Pancreas (tissue), 10 donors: ENCODE measurements at regions not wholly inside any gene's neighbourhood (a gene's known extent, or its start where the extent isn't known, plus 50 kb on each side); places are given as distances from the start of the nearest gene placed in this dataset.
"Not testable (repeated sequence)": the region's sequence is repeated elsewhere in the genome, so short reads cannot be mapped to it uniquely, and the experiment has no call there.

Experiments
- ATAC-seq, 4 donors: fragments of 200-7000 bp; cut with Tn5 transposase; one replicate each; pipeline versions ENCODE4 v1.8.0 to v1.9.1; 2020; ENCODE audit warnings: mild to moderate bottlenecking in 4 of 4, moderate library complexity in 4 of 4
- DNase-seq, 6 donors: peaks; one replicate each; pipeline ENCODE4 v3.0.0-alpha.2; 2020
- FAIRE-seq: peaks from 2 replicates; lab custom pipeline; 2012; peaks lifted over from hg19 to GRCh38; lab: Jason Lieb, UNC
- H3K27ac ChIP-seq, 4 donors: fragments of 200-600 bp; sonication (generic); 1 replicate in 3 of 4; 2 replicates in 1 of 4; pipeline versions ENCODE4 v1.5.0 to v1.8.0; 2020
- H3K27me3 ChIP-seq, 4 donors: fragments of 200-600 bp; one replicate each; pipeline ENCODE4 v1.8.0; 2021
- H3K36me3 ChIP-seq, 3 donors: fragments of 200-600 bp; sonication (generic) in 1 of 3; one replicate each; pipeline versions ENCODE4 v1.5.0 to v1.8.0; 2020 to 2021
- H3K4me1 ChIP-seq, 3 donors: fragments of 200-600 bp; one replicate each; pipeline ENCODE4 v1.8.0; 2021
- H3K4me3 ChIP-seq, 4 donors: fragments of 200-600 bp; sonication (generic) in 2 of 4; one replicate each; pipeline versions ENCODE4 v1.5.0 to v1.8.0; 2020 to 2021
- H3K9me3 ChIP-seq, 4 donors: fragments of 200-600 bp; one replicate each; pipeline ENCODE4 v1.8.0; 2021
- WGBS, 2 donors: extraction: QIAGEN DNeasy Blood & Tissue Kit; methylation state at CpG; one replicate each; pipeline ENCODE4 v1.1.7; 2013; 5-methylcytosine and 5-hydroxymethylcytosine counted together
- intact Hi-C, 3 donors: fragments of 100-400 bp; cut with DNase I; formaldehyde crosslinking; loops; one replicate each; pipeline versions ENCODE4 v1.11.1 to v1.14.2; 2022
- TF ChIP-seq, protein P1 (sequence below), 4 donors: fragments of 200-600 bp; sonication (generic) in 3 of 4; IDR thresholded peaks; one replicate each; pipeline versions ENCODE4 v1.5.0 to v1.8.0; 2021; ENCODE audit warnings: antibody characterized with exemption in 4 of 4
- donor health status: healthy with polysubstance abuse.
- donor health status: DM: no; HTN: no; CAD: no; lungs with moderate emphysema.
- donor health status: DM: no; HTN: no; CAD: no.
- donor health status: control.
- donor health status: control.
- donor health status: Bipolar disorder and iron deficiency.
- donor health status: DM: yes; HTN: yes; CAD: no.
- donor health status: DM: no; HTN: no; CAD: no.
- donor health status: DM: no; HTN: no; CAD: no.
- donor health status: DM: yes; HTN: yes; CAD: no.

GRCh38 chrX:122279746-122280145 lies 904.3 kb upstream of the GRIA3 start:
- no peaks in the 10 kb centered on the region for H3K36me3 ChIP-seq
- ATAC-seq: no peak
- H3K4me1 ChIP-seq: no peaks in the 10 kb centered on the region
- H3K27me3 ChIP-seq: peaks cover 0 to 3% (median 0%) of the 10 kb centered on the region in 4 donors
- no peak overlapping the region for H3K4me3 ChIP-seq
- intact Hi-C loops: no loop called here
- 68 to 74% methylated on average over 1 of the region's 1 CpG for WGBS, 2 donors
- no peak overlapping the region for H3K27ac ChIP-seq
- DNase-seq: no peak
- no peaks in the 10 kb centered on the region for H3K9me3 ChIP-seq
- no peak for FAIRE-seq
- TF ChIP-seq, protein P1, sequence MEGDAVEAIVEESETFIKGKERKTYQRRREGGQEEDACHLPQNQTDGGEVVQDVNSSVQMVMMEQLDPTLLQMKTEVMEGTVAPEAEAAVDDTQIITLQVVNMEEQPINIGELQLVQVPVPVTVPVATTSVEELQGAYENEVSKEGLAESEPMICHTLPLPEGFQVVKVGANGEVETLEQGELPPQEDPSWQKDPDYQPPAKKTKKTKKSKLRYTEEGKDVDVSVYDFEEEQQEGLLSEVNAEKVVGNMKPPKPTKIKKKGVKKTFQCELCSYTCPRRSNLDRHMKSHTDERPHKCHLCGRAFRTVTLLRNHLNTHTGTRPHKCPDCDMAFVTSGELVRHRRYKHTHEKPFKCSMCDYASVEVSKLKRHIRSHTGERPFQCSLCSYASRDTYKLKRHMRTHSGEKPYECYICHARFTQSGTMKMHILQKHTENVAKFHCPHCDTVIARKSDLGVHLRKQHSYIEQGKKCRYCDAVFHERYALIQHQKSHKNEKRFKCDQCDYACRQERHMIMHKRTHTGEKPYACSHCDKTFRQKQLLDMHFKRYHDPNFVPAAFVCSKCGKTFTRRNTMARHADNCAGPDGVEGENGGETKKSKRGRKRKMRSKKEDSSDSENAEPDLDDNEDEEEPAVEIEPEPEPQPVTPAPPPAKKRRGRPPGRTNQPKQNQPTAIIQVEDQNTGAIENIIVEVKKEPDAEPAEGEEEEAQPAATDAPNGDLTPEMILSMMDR (IDR thresholded peaks at IDR 0.05): no peak

DNA sequence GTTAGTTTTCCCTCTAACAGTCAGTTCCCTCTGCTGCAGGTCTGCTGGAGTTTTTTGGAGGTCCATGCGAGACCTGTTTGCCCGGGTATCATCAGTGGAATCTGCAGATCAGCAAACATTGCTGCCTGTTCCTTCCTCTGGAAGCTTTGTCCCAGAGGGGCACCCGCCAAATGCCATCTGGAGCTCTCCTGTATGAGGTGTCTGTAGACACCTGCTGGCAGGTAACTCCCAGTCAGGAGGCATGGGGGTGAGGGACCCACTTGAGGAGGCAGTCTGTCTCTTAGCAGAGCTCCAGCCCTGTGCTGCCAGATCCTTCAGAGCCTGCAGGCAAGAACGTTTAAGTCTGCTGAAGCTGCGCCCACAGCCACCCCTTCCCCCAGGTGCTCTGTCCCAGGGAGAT lies 884.3 kb upstream of the GRIA3 start:
- not testable (repeated sequence) for ATAC-seq, FAIRE-seq
- WGBS, 2 donors: 55 to 69% methylated on average over 5 of the region's 5 CpGs

DNA sequence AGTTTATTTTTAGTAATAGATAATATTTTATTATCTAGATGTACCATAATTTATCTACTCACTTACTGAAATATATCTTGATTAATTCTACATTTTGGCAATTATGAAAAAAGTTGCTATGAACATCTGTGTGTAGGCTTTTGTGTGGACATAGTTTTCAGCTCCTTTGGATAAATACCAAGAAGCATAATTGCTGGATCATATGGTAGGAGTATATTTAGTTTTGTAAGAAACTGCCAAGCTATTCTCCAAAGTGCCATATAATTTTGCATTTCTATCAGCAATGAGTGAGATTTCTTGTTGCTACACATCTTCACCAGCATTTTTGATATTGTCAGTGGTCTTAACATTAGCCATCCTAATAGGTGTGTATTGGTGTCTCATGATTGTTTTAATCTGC lies 882.6 kb upstream of the GRIA3 start:
- FAIRE-seq (no peak), DNase-seq (no peak), ATAC-seq (no peak)
- no peaks in the 10 kb centered on the region for H3K9me3 ChIP-seq
- TF ChIP-seq, protein P1 (IDR thresholded peaks at IDR 0.05): no peak
- intact Hi-C loops: no loop called here
- no peak overlapping the region for H3K4me3 ChIP-seq
- no peak overlapping the region for H3K27ac ChIP-seq
- no peaks in the 10 kb centered on the region for H3K36me3 ChIP-seq
- H3K4me1 ChIP-seq: no peaks in the 10 kb centered on the region
- no peaks in the 10 kb centered on the region for H3K27me3 ChIP-seq

More for the DNA sequence above, 884.3 kb upstream of the GRIA3 start:
- H3K36me3 ChIP-seq, H3K4me3 ChIP-seq, H3K27me3 ChIP-seq, DNase-seq, intact Hi-C loops, H3K4me1 ChIP-seq, H3K27ac ChIP-seq, H3K9me3 ChIP-seq: not testable (repeated sequence)

DNA sequence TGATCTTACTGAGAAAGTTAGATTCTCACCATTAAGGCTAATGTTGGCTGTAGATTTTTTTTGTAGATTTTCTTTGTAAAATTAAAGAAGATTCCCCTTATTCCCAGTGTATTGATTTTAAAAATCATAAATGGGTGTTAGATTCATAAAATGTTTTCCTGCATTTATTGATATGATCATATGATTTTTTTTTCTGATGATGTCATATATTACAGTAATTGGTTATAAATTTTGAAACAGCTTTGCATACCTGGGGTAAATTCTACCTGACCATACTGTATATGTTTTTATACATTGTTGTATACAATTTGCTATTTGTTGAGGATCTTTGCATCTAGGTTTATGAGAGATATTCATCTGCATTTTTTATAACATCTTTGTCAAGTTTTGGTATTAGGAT lies 880.3 kb upstream of the GRIA3 start:
- ATAC-seq (no peak), DNase-seq (no peak), FAIRE-seq (no peak)
- no peaks in the 10 kb centered on the region for H3K4me1 ChIP-seq
- intact Hi-C loops: no loop called here
- no peaks in the 10 kb centered on the region for H3K27me3 ChIP-seq
- TF ChIP-seq, protein P1 (IDR thresholded peaks at IDR 0.05): no peak
- H3K27ac ChIP-seq: no peak overlapping the region
- H3K4me3 ChIP-seq: no peak overlapping the region
- no peaks in the 10 kb centered on the region for H3K36me3 ChIP-seq
- H3K9me3 ChIP-seq: no peaks in the 10 kb centered on the region

- FAIRE-seq: no peak
- Histone ChIP-seq H3K4me1 (no peaks in the 10 kb centered on the region), H3K36me3 (no peaks in the 10 kb centered on the region), H3K27ac (no peak overlapping the region), H3K4me3 (no peak overlapping the region), H3K27me3 (no peaks in the 10 kb centered on the region), H3K9me3 (no peaks in the 10 kb centered on the region)
- no peak for ATAC-seq
- no peak for DNase-seq
- 69 to 72% methylated on average over 3 of the region's 3 CpGs for WGBS, 2 donors
- TF ChIP-seq, protein P1 (IDR thresholded peaks at IDR 0.05): no peak
- intact Hi-C loops: no loop called here
These were observed 839.3 kb upstream of the GRIA3 start for GRCh38 chrX:122344816-122345215.
